ENCODE measurements at regions not wholly inside any gene's neighbourhood (a gene's known extent, or its start where the extent isn't known, plus 50 kb on each side); places are given as distances from the start of the nearest gene placed in this dataset.

- no peak overlapping the region for H2BK20ac ChIP-seq (ENCODE audit: low read depth, low read length)
- no peaks in the 10 kb centered on the region for H3K9me1 ChIP-seq (ENCODE audit: insufficient read depth, low read length)
- no peak overlapping the region for H3K4me2 ChIP-seq (ENCODE audit: low read depth, low read length)
- ChIA-PET CTCF (no interaction called here), POLR2A (ENCODE audit: unreplicated experiment) (no interaction called here)
- in situ Hi-C loops (cut with MboI; ENCODE audit: low sequenced_read_pairs) (no loop called here), dilution Hi-C loops (cut with HindIII; ENCODE audit: low sequenced_read_pairs, unreplicated experiment) (no loop called here), intact Hi-C loops (cut with micrococcal nuclease) (no loop called here)
- H3K4me3 ChIP-seq (ENCODE audit: insufficient read depth, low read depth, low read length): no peak overlapping the region
- H3K79me1 ChIP-seq (ENCODE audit: low read depth in 1 of 2, low read length in 2 of 2): no peaks in the 10 kb centered on the region
- H3K14ac ChIP-seq (replicated peaks; ENCODE audit: low read depth, low read length): no peak overlapping the region
- no peak overlapping the region for H4K8ac ChIP-seq (ENCODE audit: low read depth in 2 of 2, low read length in 2 of 2)
- H2AFZ ChIP-seq (replicated peaks; ENCODE audit: low read length, poor library complexity): no peak overlapping the region
- no peak overlapping the region for H3K9ac ChIP-seq (ENCODE audit: low read depth, low read length)
- no CpG with 5 or more reads among the region's 1 CpG for WGBS, 2 experiments (ENCODE audit: extremely low coverage in 2 of 2, insufficient read length in 1 of 2)
- H3K23ac ChIP-seq (ENCODE audit: low read depth, low read length): no peak overlapping the region
- no peak for DNase-seq
- no peak overlapping the region for H4K5ac ChIP-seq (ENCODE audit: low read depth, low read length)
- BruUV-seq (replicated peaks): no TSS peak
- H3K4ac ChIP-seq (ENCODE audit: low read depth, low read length): no peak overlapping the region
- no peak overlapping the region for H3K18ac ChIP-seq (ENCODE audit: low read depth, low read length)
- no peaks in the 10 kb centered on the region for H4K20me1 ChIP-seq (ENCODE audit: insufficient read depth, low read length)
- H2BK120ac ChIP-seq (ENCODE audit: low read depth, low read length): no peak overlapping the region
- no peak overlapping the region for H3K27ac ChIP-seq (ENCODE audit: insufficient read depth, low read length)
- no peak for ATAC-seq (ENCODE audit: low read depth)
- no peaks in the 10 kb centered on the region for H3K36me3 ChIP-seq (ENCODE audit: control insufficient read depth, insufficient read depth, low read length)
- no peaks in the 10 kb centered on the region for H3K4me1 ChIP-seq (ENCODE audit: control insufficient read depth, insufficient read depth, low read length)
- no peak for TF ChIP-seq RCOR1 (IDR thresholded peaks at IDR 0.05; ENCODE audit: insufficient replicate concordance, low read length)
- no peak for TF ChIP-seq MAZ (IDR thresholded peaks at IDR 0.05; ENCODE audit: borderline replicate concordance, low read depth, low read length)
- TF ChIP-seq NFE2L2 (IDR thresholded peaks at IDR 0.05; ENCODE audit: low read depth, low read length): no peak
- no peak for TF ChIP-seq CTCF (conservative IDR thresholded peaks at IDR 0.05; ENCODE audit: low read depth, low read length)
- no peak for TF ChIP-seq CEBPB (IDR thresholded peaks at IDR 0.05; ENCODE audit: low read depth, low read length)
- no peak for TF ChIP-seq RAD21 (IDR thresholded peaks at IDR 0.05; ENCODE audit: low read length)
- TF ChIP-seq RFX5 (IDR thresholded peaks at IDR 0.05; ENCODE audit: low read depth, low read length): no peak
- no peak for TF ChIP-seq SMC3 (IDR thresholded peaks at IDR 0.05; ENCODE audit: low read depth, low read length)
- no peak for TF ChIP-seq CHD1 (IDR thresholded peaks at IDR 0.05; ENCODE audit: low read depth, low read length)
- no peak for TF ChIP-seq BHLHE40 (IDR thresholded peaks at IDR 0.05; ENCODE audit: low read depth, low read length)
- TF ChIP-seq MXI1 (IDR thresholded peaks at IDR 0.05; ENCODE audit: borderline replicate concordance, low read depth, low read length): no peak
- TF ChIP-seq USF2 (IDR thresholded peaks at IDR 0.05; ENCODE audit: low read depth, low read length): no peak
- no peak for TF ChIP-seq FOS (IDR thresholded peaks at IDR 0.05; ENCODE audit: low read depth, low read length)
- TF ChIP-seq MAFK (IDR thresholded peaks at IDR 0.05; ENCODE audit: low read depth, low read length): no peak
- no peak for TF ChIP-seq POLR2A (IDR thresholded peaks at IDR 0.05; ENCODE audit: low read depth, low read length)
- no peak for TF ChIP-seq ELK1 (IDR thresholded peaks at IDR 0.05; ENCODE audit: borderline replicate concordance, low read depth, low read length)
- no peaks in the 10 kb centered on the region for H3K9me3 ChIP-seq (ENCODE audit: control insufficient read depth, insufficient read depth, low read length)
- no peak overlapping the region for H4K91ac ChIP-seq (ENCODE audit: insufficient read depth, low read depth, low read length)
- no peak overlapping the region for H2AK5ac ChIP-seq (ENCODE audit: low read depth, low read length)
- H2AK9ac ChIP-seq (replicated peaks; ENCODE audit: low read depth, low read length, poor library complexity): no peak overlapping the region
- no peak overlapping the region for H2BK5ac ChIP-seq (ENCODE audit: low read depth, low read length, poor library complexity, severe bottlenecking)
- no peak overlapping the region for H3K56ac ChIP-seq (ENCODE audit: extremely low read depth, insufficient read depth, low read length)
- no peaks in the 10 kb centered on the region for H3K27me3 ChIP-seq (ENCODE audit: control insufficient read depth, insufficient read depth, low read length)
- H2BK15ac ChIP-seq (ENCODE audit: low read depth, low read length): no peak overlapping the region
Measured at GRCh38 chr5:89566340-89566739, 683.4 kb upstream of the MEF2C start.
